ENCODE measurements at regions not wholly inside any gene's neighbourhood (a gene's known extent, or its start where the extent isn't known, plus 50 kb on each side); places are given as distances from the start of the nearest gene placed in this dataset.

DNA sequence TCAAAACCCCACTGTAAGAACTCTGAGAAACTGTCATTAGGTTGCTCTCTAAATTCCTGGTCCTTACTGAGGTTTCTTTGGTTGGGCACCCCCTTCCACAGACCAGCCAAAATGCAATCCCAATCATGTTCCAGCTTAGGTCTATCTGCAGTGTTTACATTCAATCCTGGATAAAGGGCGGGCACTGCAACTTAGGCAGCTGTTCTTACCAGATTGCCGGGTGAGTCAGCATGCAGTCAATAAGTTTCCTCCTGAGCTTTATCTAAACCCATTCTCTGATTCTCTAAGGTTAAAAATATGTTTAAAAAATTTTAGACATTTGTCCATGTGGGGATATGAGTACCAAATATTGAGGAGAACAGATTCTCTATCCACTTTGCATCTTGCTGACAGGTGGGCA is 197.8 kb downstream of the HAO1 start:
- Mint-ChIP-seq H3K36me3 (ENCODE audit: low read depth) (no peaks in the 10 kb centered on the region), H3K4me3 (ENCODE audit: unreplicated experiment) (no peak overlapping the region), H3K27me3 (ENCODE audit: low read depth) (peaks cover 4% of the 10 kb centered on the region), H3K27ac (ENCODE audit: unreplicated experiment) (no peak overlapping the region), H3K9me3 (ENCODE audit: low read depth) (peaks cover 14% of the 10 kb centered on the region), H3K4me1 (ENCODE audit: low read depth) (no peaks in the 10 kb centered on the region)
- no peak for DNase-seq (ENCODE audit: low spot score)
- TF ChIP-seq, protein P1, sequence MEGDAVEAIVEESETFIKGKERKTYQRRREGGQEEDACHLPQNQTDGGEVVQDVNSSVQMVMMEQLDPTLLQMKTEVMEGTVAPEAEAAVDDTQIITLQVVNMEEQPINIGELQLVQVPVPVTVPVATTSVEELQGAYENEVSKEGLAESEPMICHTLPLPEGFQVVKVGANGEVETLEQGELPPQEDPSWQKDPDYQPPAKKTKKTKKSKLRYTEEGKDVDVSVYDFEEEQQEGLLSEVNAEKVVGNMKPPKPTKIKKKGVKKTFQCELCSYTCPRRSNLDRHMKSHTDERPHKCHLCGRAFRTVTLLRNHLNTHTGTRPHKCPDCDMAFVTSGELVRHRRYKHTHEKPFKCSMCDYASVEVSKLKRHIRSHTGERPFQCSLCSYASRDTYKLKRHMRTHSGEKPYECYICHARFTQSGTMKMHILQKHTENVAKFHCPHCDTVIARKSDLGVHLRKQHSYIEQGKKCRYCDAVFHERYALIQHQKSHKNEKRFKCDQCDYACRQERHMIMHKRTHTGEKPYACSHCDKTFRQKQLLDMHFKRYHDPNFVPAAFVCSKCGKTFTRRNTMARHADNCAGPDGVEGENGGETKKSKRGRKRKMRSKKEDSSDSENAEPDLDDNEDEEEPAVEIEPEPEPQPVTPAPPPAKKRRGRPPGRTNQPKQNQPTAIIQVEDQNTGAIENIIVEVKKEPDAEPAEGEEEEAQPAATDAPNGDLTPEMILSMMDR (IDR thresholded peaks at IDR 0.05), result no peak

DNA sequence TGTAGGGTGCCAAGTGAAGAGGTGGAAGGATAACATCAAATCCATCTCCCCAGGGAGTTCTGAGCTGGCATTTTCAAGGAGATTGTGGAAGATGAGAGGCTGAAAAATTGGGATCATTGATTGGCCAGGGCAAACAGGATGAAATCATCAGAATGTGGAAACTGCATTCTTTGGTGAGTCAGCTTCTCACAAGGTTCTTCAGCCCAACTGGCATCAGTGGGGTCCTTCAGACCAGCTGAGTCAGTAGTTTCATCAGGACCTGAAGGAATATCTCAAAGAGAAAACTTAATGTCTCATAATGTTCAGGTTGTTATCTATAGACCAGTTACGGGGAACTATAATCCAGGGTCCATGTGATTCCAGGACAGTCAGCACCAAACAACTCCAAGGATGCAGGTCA is 195.8 kb downstream of the HAO1 start:
- H3K4me3 Mint-ChIP-seq (ENCODE audit: unreplicated experiment), result no peak overlapping the region
- no peak overlapping the region for H3K27ac Mint-ChIP-seq (ENCODE audit: unreplicated experiment)
- H3K4me1 Mint-ChIP-seq (ENCODE audit: low read depth), result no peaks in the 10 kb centered on the region
- no peaks in the 10 kb centered on the region for H3K36me3 Mint-ChIP-seq (ENCODE audit: low read depth)
- peaks cover 14% of the 10 kb centered on the region for H3K9me3 Mint-ChIP-seq (ENCODE audit: low read depth)
- no peak for DNase-seq (ENCODE audit: low spot score)
- TF ChIP-seq, protein P1 (IDR thresholded peaks at IDR 0.05), result no peak
- peaks cover 4% of the 10 kb centered on the region for H3K27me3 Mint-ChIP-seq (ENCODE audit: low read depth)

DNA sequence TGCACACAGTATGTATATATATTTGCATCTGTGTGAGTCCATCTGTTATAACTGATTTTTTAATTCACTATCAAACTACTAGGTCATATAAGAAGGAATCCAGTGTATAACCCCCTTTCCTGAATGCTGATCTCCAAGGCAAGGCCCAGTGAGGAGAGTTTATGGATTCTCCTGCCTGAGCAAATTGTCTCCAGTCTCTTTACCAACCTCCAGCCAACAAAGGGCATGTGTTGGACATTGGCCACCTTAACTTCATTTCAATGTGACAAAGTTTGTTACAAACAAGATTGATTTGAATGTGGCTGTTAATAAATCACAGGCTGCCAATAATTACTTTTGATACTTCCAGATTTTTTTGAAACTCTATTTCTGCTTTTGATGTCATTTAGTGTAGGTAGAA is 191.6 kb downstream of the HAO1 start:
- H3K4me3 Mint-ChIP-seq (ENCODE audit: unreplicated experiment), result no peak overlapping the region
- TF ChIP-seq, protein P1 (IDR thresholded peaks at IDR 0.05), result no peak
- H3K27ac Mint-ChIP-seq (ENCODE audit: unreplicated experiment), result no peak overlapping the region
- H3K4me1 Mint-ChIP-seq (ENCODE audit: low read depth), result no peaks in the 10 kb centered on the region
- peaks cover 10% of the 10 kb centered on the region for H3K9me3 Mint-ChIP-seq (ENCODE audit: low read depth)
- DNase-seq (ENCODE audit: low spot score), result no peak
- H3K27me3 Mint-ChIP-seq (ENCODE audit: low read depth), result peaks cover 10% of the 10 kb centered on the region
- H3K36me3 Mint-ChIP-seq (ENCODE audit: low read depth), result no peaks in the 10 kb centered on the region

DNA sequence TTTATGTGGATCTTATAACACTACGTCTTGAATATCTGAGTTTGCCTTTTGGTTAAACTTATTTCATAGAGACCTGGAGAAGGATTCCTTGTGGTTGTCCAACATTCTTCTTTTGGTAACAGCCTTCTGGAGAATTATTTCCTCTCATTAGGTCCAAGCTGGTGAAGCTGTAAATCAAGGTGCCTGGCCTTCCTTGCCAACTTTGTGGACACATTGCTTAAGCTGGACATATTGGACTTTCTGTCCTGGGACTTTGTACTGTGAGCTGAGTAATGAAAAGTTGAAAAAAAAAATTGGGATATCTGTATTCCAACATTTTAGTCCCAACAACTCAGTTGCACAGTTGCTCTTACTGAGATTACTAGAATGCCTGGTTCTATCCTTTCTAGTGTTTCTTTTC is 186.2 kb downstream of the HAO1 start:
- no peaks in the 10 kb centered on the region for H3K36me3 Mint-ChIP-seq (ENCODE audit: low read depth)
- peaks cover 4% of the 10 kb centered on the region for H3K9me3 Mint-ChIP-seq (ENCODE audit: low read depth)
- peaks cover 12% of the 10 kb centered on the region for H3K27me3 Mint-ChIP-seq (ENCODE audit: low read depth)
- TF ChIP-seq, protein P1 (IDR thresholded peaks at IDR 0.05), result no peak
- no peaks in the 10 kb centered on the region for H3K4me1 Mint-ChIP-seq (ENCODE audit: low read depth)
- H3K4me3 Mint-ChIP-seq (ENCODE audit: unreplicated experiment), result no peak overlapping the region
- no peak overlapping the region for H3K27ac Mint-ChIP-seq (ENCODE audit: unreplicated experiment)
- no peak for DNase-seq (ENCODE audit: low spot score)

DNA sequence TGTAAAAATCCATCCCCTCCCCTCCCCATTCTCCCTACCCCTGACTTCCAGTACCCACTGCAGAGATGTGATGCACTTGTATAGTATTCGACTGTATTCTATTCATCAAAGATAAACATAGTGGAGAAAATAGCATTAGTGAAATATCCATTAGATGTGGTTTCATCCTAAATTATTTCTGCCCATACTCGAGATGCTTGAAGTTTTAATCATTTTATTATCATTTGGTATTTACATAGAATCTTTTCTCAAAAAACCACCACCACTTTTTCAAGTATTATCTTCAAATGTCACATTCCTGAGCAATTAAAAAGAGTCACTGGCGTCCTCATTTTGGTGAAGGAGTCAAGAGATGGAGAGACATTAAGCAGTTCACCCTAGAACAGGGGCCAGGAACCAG is 181.9 kb downstream of the HAO1 start:
- Mint-ChIP-seq H3K27me3 (ENCODE audit: low read depth) (peaks cover 4% of the 10 kb centered on the region), H3K36me3 (ENCODE audit: low read depth) (no peaks in the 10 kb centered on the region), H3K4me3 (ENCODE audit: unreplicated experiment) (no peak overlapping the region), H3K4me1 (ENCODE audit: low read depth) (no peaks in the 10 kb centered on the region), H3K9me3 (ENCODE audit: low read depth) (peaks cover 4% of the 10 kb centered on the region), H3K27ac (ENCODE audit: unreplicated experiment) (no peak overlapping the region)
- TF ChIP-seq, protein P1 (IDR thresholded peaks at IDR 0.05), result no peak
- DNase-seq (ENCODE audit: low spot score), result no peak
